HG02870 (cell line): ENCODE measurements at regions not wholly inside any gene's neighbourhood (a gene's known extent, or its start where the extent isn't known, plus 50 kb on each side); places are given as distances from the start of the nearest gene placed in this dataset.

Source experiments
- ATAC-seq: cut with Tn5 transposase; IDR thresholded peaks from one replicate; pipeline ENCODE4 v1.9.1; 2021; ENCODE audit warnings: mild to moderate bottlenecking, moderate library complexity; ENCODE audit not compliant: unreplicated experiment

GRCh38 chr20:23153696-23154341 is 67.7 kb upstream of the CD93 start:
- no peak for ATAC-seq

- no peak for ATAC-seq
These were observed 66.8 kb upstream of the CD93 start for GRCh38 chr20:23152902-23153301.

GRCh38 chr20:23152308-23152892 is 66.3 kb upstream of the CD93 start:
- ATAC-seq = no peak

- ATAC-seq = no peak
These were observed 65.8 kb upstream of the CD93 start for GRCh38 chr20:23151885-23152284.

- ATAC-seq = no peak
These were observed 65.0 kb upstream of the CD93 start for GRCh38 chr20:23151008-23151703.

GRCh38 chr20:23150304-23151007 is 64.3 kb upstream of the CD93 start:
- ATAC-seq = no peak

GRCh38 chr20:23149623-23150279 is 63.6 kb upstream of the CD93 start:
- ATAC-seq = no peak

- ATAC-seq = no peak
These were observed 62.8 kb upstream of the CD93 start for GRCh38 chr20:23148731-23149570.

- peak; percentile 82 for ATAC-seq
These were observed 62.0 kb upstream of the CD93 start for GRCh38 chr20:23147964-23148730.

GRCh38 chr20:23147647-23147963 is 61.5 kb upstream of the CD93 start:
- no peak for ATAC-seq

- no peak for ATAC-seq
These were observed 60.9 kb upstream of the CD93 start for GRCh38 chr20:23146857-23147637.

GRCh38 chr20:23146181-23146580 is 60.1 kb upstream of the CD93 start:
- no peak for ATAC-seq

- no peak for ATAC-seq
These were observed 59.2 kb upstream of the CD93 start for GRCh38 chr20:23145281-23145700.

GRCh38 chr20:23144856-23145255 is 58.7 kb upstream of the CD93 start:
- ATAC-seq = no peak

GRCh38 chr20:23143986-23144690 is 58.0 kb upstream of the CD93 start:
- no peak for ATAC-seq

GRCh38 chr20:23143098-23143497 is 57.0 kb upstream of the CD93 start:
- ATAC-seq = no peak

- ATAC-seq = peak; percentile 91
These were observed 56.3 kb upstream of the CD93 start for GRCh38 chr20:23142162-23143050.
